ENCODE measurements at regions not wholly inside any gene's neighbourhood (a gene's known extent, or its start where the extent isn't known, plus 50 kb on each side); places are given as distances from the start of the nearest gene placed in this dataset.
"Not testable (repeated sequence)": the region's sequence is repeated elsewhere in the genome, so short reads cannot be mapped to it uniquely, and the experiment has no call there.

DNA sequence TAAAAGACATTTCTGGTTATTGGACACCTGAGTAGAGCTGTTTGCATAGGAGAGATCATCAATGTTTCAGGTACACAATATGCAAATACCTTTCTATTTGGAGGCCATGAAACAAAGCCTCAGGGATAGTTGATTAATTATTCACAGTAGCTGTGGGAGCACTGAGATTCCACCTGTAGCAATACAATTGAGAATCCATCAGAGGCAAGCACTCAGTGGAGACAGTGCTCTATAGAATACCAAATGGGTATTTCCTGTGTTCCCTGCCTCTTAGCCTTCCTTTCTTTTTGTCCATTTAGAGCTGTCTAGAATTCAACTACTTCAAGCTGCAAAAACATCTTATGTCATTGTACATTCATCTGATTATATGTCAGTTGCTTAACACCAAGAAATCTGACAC, 1754.0 kb upstream of the ACO1 start:
- H3K9me3 ChIP-seq (ENCODE audit: control insufficient read depth, insufficient read depth, low read depth, low read length), result no peaks in the 10 kb centered on the region
- DNase-seq (ENCODE audit: low read depth, low spot score) (no peak), ATAC-seq (no peak)
- H3K27me3 ChIP-seq (ENCODE audit: control insufficient read depth, insufficient read depth, low read length), result no peaks in the 10 kb centered on the region
- no peak overlapping the region for H3K27ac ChIP-seq (ENCODE audit: low read length)
- intact Hi-C loops (cut with micrococcal nuclease; ENCODE audit: unreplicated experiment) (no loop called here), in situ Hi-C loops (cut with HindIII; ENCODE audit: low pct_unique_long_range_greater_than_20kb, low sequenced_read_pairs) (no loop called here)
- CTCF ChIA-PET, result no interaction called here
- H3K36me3 ChIP-seq (ENCODE audit: control insufficient read depth, insufficient read depth, low read length), result no peaks in the 10 kb centered on the region
- TF ChIP-seq POLR2AphosphoS5 (IDR thresholded peaks at IDR 0.05; ENCODE audit: low read depth, low read length), result no peak
- no peak for TF ChIP-seq SIN3A (IDR thresholded peaks at IDR 0.05; ENCODE audit: borderline replicate concordance, insufficient read depth, low read depth, low read length)
- TF ChIP-seq, protein P1, sequence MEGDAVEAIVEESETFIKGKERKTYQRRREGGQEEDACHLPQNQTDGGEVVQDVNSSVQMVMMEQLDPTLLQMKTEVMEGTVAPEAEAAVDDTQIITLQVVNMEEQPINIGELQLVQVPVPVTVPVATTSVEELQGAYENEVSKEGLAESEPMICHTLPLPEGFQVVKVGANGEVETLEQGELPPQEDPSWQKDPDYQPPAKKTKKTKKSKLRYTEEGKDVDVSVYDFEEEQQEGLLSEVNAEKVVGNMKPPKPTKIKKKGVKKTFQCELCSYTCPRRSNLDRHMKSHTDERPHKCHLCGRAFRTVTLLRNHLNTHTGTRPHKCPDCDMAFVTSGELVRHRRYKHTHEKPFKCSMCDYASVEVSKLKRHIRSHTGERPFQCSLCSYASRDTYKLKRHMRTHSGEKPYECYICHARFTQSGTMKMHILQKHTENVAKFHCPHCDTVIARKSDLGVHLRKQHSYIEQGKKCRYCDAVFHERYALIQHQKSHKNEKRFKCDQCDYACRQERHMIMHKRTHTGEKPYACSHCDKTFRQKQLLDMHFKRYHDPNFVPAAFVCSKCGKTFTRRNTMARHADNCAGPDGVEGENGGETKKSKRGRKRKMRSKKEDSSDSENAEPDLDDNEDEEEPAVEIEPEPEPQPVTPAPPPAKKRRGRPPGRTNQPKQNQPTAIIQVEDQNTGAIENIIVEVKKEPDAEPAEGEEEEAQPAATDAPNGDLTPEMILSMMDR (IDR thresholded peaks at IDR 0.05), result no peak
- TF ChIP-seq, protein P2, sequence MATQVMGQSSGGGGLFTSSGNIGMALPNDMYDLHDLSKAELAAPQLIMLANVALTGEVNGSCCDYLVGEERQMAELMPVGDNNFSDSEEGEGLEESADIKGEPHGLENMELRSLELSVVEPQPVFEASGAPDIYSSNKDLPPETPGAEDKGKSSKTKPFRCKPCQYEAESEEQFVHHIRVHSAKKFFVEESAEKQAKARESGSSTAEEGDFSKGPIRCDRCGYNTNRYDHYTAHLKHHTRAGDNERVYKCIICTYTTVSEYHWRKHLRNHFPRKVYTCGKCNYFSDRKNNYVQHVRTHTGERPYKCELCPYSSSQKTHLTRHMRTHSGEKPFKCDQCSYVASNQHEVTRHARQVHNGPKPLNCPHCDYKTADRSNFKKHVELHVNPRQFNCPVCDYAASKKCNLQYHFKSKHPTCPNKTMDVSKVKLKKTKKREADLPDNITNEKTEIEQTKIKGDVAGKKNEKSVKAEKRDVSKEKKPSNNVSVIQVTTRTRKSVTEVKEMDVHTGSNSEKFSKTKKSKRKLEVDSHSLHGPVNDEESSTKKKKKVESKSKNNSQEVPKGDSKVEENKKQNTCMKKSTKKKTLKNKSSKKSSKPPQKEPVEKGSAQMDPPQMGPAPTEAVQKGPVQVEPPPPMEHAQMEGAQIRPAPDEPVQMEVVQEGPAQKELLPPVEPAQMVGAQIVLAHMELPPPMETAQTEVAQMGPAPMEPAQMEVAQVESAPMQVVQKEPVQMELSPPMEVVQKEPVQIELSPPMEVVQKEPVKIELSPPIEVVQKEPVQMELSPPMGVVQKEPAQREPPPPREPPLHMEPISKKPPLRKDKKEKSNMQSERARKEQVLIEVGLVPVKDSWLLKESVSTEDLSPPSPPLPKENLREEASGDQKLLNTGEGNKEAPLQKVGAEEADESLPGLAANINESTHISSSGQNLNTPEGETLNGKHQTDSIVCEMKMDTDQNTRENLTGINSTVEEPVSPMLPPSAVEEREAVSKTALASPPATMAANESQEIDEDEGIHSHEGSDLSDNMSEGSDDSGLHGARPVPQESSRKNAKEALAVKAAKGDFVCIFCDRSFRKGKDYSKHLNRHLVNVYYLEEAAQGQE (IDR thresholded peaks at IDR 0.05; ENCODE audit: insufficient read depth in 1 of 2, low read depth in 2 of 2, low read length in 1 of 2), result no peak
- no peak for TF ChIP-seq TCF7L2 (IDR thresholded peaks at IDR 0.05; ENCODE audit: low read depth, low read length)
- no peak overlapping the region for H3K4me3 ChIP-seq (ENCODE audit: low read depth in 2 of 2, low read length in 2 of 2)
- BruUV-seq (replicated peaks), result no TSS peak
- H3K4me1 ChIP-seq (ENCODE audit: control insufficient read depth, insufficient read depth, low read length), result no peaks in the 10 kb centered on the region
- POLR2A ChIA-PET, result no interaction called here

DNA sequence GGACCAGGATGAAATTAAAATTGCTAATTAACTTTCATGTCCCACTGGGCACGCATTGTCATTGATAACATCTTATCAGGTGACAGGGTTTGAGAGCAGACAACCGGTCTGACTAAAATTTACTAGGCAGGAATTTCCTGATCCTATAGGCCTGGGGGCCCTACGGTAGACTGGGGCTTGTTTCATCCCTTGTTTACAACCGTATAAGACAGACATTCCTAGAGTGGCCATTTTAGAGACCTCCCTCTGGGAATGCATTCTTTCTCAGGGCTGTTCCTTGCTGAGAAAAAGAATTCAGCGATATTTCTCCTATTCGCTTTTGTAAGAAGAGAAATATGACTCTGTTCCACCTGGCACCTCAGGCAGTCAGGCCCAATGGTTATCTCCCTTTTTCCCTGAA, 1737.8 kb upstream of the ACO1 start:
- H3K27me3 ChIP-seq (ENCODE audit: control insufficient read depth, insufficient read depth, low read length); H3K36me3 ChIP-seq (ENCODE audit: control insufficient read depth, insufficient read depth, low read length); DNase-seq (ENCODE audit: low read depth, low spot score); BruUV-seq (replicated peaks); CTCF ChIA-PET; intact Hi-C loops (cut with micrococcal nuclease; ENCODE audit: unreplicated experiment); H3K4me3 ChIP-seq (ENCODE audit: low read depth in 2 of 2, low read length in 2 of 2); ATAC-seq; H3K4me1 ChIP-seq (ENCODE audit: control insufficient read depth, insufficient read depth, low read length); POLR2A ChIA-PET; in situ Hi-C loops (cut with HindIII; ENCODE audit: low pct_unique_long_range_greater_than_20kb, low sequenced_read_pairs); H3K27ac ChIP-seq (ENCODE audit: low read length): not testable (repeated sequence)
- H3K9me3 ChIP-seq (ENCODE audit: control insufficient read depth, insufficient read depth, low read depth, low read length), result peaks cover 10% of the 10 kb centered on the region; the same call in 1 of the 2 replicates

DNA sequence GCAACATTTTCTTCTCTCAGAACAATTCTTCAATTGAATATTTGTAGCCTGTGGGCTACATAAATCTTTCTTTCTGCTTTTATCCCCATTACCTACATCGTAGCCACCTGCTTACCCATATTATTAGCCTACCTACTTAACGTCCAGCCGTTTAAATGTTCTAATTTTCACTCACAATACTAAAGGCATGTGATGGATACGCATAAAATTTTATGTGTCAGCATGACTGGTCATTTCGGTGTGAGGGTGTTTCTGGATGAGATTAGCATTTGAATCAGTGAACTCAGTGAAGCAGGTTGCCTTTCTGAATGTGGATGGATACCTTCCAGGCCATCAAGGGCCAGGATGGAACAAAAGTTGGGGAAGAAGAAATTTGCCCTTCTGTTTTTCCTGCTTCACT, 1722.5 kb upstream of the ACO1 start:
- no TSS peak for BruUV-seq (replicated peaks)
- in situ Hi-C loops (cut with HindIII; ENCODE audit: low pct_unique_long_range_greater_than_20kb, low sequenced_read_pairs), result no loop called here

More for the DNA sequence above, 1722.5 kb upstream of the ACO1 start:
- Histone ChIP-seq H3K9me3 (ENCODE audit: control insufficient read depth, insufficient read depth, low read depth, low read length) (no peaks in the 10 kb centered on the region), H3K36me3 (ENCODE audit: control insufficient read depth, insufficient read depth, low read length) (no peaks in the 10 kb centered on the region), H3K4me1 (ENCODE audit: control insufficient read depth, insufficient read depth, low read length) (no peaks in the 10 kb centered on the region), H3K27ac (ENCODE audit: low read length) (no peak overlapping the region), H3K27me3 (ENCODE audit: control insufficient read depth, insufficient read depth, low read length) (no peaks in the 10 kb centered on the region), H3K4me3 (ENCODE audit: low read depth in 2 of 2, low read length in 2 of 2) (no peak overlapping the region)
- ChIA-PET CTCF (no interaction called here), POLR2A (no interaction called here)
- TF ChIP-seq, protein P1 (IDR thresholded peaks at IDR 0.05), result no peak
- TF ChIP-seq SIN3A (IDR thresholded peaks at IDR 0.05; ENCODE audit: borderline replicate concordance, insufficient read depth, low read depth, low read length) (no peak), TCF7L2 (IDR thresholded peaks at IDR 0.05; ENCODE audit: low read depth, low read length) (no peak), POLR2AphosphoS5 (IDR thresholded peaks at IDR 0.05; ENCODE audit: low read depth, low read length) (no peak)
- TF ChIP-seq, protein P2 (IDR thresholded peaks at IDR 0.05; ENCODE audit: insufficient read depth in 1 of 2, low read depth in 2 of 2, low read length in 1 of 2), result no peak
- DNase-seq (ENCODE audit: low read depth, low spot score), result no peak
- intact Hi-C loops (cut with micrococcal nuclease; ENCODE audit: unreplicated experiment), result no loop called here
- no peak for ATAC-seq
